ENCODE measurements at regions not wholly inside any gene's neighbourhood (a gene's known extent, or its start where the extent isn't known, plus 50 kb on each side); places are given as distances from the start of the nearest gene placed in this dataset.

DNA sequence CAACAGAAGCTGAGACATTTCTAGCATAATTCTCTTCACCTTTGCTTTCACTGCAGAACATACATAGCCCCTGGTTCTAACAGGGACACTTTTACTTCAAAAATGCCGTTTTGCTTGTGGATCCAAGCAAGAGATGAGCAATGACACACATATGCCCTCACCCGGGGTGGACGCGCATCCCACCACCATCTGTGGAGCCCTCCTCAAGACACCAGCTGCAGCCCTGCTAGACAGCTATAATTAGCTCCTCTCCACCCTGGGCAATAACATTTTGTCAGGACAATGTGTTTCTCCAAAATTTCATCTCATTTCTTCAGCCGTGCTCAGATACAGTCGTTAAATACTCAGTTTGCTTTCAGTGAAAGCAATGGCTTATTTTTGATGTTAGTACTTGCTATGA, 368.7 kb upstream of the RAB6C start:
- no peak for DNase-seq (ENCODE audit: low spot score)

DNA sequence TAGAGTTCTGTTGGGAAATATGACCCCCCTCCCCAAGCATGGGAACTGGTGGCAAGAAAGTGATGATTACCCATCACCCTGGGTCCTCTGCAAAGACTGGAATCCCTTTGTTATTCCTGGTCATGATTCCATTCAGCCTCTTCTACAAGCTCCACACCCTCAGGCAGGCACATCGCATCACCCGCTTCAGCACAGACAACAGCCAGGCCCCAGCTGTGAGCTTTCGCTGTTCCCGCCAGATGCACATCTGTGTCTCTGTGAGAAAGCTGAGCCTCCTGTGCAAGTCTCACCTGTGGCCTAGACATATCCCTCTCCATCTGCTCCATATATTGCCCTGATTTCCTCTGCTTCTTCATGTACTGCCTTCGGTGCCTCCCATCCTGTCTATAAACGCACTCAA, 368.0 kb upstream of the RAB6C start:
- no peak for DNase-seq (ENCODE audit: low spot score)

DNA sequence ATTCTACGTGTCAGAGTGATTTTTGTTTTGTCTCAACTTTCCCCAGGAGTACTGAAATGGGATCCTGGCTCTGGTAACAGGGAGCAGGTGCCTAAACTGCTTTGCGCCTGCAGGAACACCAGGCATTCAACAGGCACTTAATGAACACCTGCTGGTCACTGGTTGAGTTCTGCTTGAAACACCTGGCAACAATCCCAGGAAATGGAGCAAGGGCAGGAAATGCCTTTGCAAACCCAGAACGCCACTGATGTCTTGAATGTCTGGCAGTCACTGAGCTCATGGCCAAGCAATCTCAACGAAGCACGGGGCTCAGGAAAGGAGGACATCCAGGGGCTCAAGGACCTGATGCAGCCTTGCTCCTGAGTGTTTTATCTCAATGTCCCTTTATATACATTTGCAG, 360.0 kb upstream of the RAB6C start:
- peak; percentile 7 for DNase-seq (ENCODE audit: low spot score)

DNA sequence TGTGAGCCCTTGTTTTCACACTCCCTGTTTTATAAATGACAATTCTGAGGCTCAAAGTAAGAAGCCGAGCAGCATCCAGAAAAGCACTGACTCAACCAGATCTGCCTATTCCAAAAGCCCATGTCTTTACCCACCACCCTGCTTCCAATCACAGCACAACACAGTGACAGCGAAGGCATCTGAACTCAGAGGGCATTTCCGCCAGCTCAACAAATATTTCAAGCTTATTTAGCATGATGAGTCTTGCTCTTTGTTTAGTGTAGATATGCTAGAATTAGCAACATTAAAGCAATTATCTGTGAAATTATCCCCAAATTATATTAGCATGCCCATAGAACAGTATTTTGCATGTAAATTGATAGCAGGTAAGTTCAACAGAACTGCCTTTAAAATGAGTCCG, 359.1 kb upstream of the RAB6C start:
- DNase-seq (ENCODE audit: low spot score): no peak

DNA sequence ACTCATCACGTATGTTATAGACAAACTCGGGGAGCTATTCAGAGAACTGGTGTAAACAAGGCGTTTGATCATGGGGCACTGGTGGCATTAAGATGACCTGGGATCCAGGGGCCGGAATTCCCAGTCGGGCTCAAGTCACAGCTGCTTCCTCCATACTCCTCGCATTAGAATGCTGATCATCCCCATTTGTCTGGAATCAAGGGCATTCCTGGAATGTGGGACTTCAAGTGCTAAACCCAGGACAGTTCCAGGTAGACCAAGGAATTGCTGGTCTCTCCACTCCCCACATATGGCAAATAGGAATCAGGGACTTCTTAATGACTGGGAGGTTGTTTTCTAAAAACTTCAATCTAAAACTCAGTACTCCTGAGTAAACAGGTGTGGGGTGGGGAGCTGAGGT, 355.7 kb upstream of the RAB6C start:
- no peak for DNase-seq (ENCODE audit: low spot score)

DNA sequence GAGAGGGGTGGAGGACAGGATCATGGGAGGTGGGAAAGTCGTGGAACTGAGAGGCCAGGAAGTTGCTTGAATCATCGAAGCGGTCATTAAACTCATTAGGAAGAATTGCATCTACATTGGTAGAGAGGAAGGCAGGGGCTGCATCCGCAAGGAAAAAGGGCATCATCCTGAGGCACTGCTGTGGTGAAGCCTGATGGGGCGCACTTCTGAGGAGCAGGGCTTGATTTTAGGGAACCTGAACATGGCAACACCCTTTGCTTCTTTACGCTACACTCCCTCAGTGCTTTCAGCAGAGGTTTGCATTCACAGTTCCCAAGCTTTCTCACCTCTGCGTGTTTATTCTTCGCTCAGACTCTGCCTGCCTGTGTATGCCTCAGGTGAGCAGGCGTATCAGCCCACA, 352.0 kb upstream of the RAB6C start:
- no peak for DNase-seq (ENCODE audit: low spot score)

DNA sequence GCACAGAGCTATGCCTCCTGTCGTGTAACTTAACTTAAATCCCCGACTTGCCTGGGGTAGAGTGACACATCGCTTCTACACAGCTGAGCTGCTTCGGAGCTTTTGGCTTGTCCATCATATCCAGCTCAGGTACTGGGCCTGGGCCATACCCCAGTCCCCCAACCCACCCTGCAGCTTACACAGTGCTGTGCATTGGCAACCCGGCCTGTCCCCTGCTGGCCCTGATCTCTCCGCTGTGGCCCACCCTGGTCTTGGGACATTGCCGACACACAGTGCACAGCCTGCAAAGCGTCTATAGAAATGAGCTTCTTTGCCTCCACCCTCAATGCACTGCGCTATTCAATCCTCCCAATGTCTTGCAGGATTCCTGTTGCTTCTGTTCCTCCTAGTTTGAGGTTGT, 342.8 kb upstream of the RAB6C start:
- no peak for DNase-seq (ENCODE audit: low spot score)

DNA sequence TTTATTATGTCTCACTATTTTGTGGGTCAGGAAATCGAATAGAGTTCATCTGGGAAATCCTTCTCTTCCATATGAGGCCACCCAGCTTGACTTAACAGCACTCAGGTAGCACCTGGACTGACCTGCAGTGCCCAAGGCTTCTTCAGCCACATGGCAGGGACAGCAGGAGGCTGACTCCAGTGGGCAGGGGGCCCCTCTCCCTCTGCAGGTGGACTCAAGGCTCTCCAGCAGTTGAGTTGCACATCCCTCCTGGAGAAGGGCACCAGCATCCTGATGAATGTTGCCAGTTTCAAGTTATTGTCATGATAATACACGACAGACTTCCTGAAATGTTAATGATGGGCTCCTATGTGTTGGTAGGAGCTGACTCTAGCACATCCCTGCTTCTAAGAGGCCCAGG, 338.1 kb upstream of the RAB6C start:
- DNase-seq (ENCODE audit: low spot score): no peak

DNA sequence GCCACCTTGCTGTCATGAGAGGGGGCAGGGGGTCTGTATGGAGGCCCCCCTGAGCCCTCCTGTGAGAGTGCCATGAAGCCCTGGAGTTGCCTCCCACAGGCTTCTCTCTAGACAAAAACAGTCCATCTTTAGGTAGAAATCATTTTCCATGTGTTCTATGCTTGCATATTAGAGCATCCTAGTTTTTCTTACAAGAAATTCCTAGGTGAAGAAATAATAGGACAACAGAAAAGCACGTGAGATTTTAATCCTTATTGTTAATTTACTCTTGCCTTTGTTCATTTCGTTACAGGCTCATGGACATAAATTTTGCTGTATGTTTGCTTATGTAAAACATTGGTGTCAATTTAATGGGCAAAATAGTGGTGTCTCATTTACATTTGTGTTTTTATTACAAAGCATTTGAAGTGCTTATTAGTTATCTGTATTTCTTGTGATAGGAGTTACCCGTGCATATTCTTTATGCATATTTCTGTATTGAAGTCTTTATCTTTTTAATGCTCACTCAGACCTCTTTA, 336.9 kb upstream of the RAB6C start:
- DNase-seq (ENCODE audit: low spot score): no peak

DNA sequence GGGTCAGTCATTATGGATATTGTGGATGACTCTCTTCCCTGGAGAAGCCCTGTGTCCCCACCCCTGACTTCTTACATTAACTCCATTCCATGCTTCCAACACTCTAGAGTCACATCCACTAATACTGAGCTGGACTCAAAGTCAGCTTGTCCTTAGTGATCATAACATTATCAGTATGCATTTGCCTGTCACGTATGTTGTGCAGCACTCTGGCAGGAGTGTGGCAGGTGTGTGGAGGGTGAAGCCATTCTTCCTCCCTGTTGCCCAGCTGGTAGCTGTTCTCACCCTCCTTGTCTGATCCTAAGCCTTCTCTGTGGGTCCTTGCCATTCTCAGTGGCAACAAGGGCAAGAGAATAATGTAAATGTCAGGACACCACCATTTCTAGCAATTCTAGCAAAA, 334.1 kb upstream of the RAB6C start:
- no peak for DNase-seq (ENCODE audit: low spot score)

DNA sequence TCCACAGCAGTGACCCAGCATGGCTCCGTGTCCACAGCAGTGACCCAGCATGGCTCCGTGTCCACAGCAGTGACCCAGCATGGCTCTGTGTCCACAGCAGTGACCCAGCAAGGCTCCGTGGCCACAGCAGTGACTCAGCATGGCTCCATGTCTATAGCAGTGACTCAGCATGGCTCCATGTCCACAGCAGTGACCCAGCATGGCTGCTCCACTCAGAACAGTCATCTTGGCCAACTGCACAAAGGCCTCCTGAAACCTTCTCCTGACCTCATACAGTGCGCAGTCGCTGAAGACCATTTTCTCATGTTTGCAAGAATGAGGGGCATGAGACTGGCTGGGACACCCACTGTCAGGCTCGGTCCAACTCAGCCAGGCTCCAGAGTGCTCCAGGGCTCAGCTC, 333.4 kb upstream of the RAB6C start:
- no peak for DNase-seq (ENCODE audit: low spot score)

DNA sequence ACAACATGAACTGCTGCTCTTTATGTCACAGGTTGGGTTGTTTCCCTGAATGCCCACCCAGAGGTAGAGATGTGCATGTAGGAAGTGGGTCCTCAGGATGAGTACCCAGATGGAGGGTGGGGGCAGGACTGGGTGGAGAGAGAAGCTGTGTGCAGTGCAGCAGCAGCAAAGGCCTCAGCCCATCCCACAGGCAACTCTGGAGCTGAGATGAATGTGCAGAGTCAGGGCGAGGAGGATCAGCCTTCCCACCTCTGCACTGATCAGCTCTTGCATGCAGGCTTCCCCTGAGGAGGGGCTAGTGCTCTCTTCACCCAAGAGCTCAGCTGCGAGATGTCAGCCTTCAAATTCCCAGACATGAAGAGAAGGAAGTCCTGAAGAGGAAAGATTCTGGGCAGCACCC, 326.2 kb upstream of the RAB6C start:
- no peak for DNase-seq (ENCODE audit: low spot score)

DNA sequence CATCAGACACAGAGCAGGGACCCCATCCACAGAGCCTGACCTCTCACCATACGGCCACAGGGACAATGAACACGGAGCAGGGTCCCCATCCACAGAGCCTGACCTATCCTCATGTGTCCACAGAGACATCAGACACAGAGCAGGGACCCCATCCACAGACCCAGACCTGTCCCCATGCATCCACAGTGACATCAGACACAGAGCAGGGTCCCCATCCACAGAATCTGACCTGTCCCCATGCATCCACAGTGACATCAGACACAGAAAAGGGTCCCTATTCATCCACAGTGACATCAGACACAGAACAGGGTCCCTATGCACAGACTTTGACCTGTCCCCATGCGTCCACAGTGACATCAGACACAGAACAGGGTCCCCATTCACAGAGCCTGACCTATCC, 325.1 kb upstream of the RAB6C start:
- no peak for DNase-seq (ENCODE audit: low spot score)

DNA sequence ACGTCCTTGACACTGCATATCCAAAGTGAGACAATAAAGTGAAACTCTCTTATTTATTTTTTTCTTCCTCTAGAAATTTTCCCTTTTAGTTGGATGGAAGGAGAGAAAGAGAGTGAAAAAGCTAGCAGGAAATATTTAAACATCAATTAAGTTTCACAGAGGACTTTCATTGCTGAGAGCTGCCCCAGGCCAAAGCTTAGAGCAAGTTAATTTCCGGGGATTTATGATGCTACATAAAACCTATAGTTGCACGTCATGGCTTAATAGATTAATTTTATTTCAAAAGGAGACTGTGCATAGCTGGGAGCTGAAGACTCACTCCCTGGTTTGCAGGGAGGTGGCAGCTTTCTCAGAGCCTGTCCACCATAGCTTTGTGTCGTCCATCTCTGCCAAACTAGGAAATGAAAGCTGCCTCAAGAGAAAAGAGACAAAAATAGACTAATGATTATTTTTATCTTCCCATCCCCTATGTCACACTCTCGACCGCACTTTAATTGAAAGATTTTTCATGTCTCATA, 323.3 kb upstream of the RAB6C start:
- no peak for DNase-seq (ENCODE audit: low spot score)

DNA sequence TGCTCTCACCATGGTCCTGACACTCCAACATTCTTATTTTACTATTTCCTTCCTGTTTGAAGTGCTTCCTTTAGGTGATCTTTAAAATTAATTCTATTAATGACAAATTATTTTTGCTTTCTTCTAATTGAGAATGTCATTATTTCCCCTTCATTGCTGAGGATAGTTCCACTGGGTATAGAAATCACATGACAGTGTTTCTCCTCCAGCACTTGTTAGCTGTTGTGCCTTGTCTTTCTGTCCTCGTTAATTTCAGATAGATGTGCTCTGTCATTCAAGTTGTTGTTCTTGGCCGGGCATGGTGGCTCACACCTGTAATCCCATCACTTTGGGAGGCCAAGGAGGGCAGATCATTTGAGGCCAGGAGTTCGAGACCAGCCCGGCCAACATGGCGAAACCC, 321.0 kb upstream of the RAB6C start:
- DNase-seq (ENCODE audit: low spot score): no peak

DNA sequence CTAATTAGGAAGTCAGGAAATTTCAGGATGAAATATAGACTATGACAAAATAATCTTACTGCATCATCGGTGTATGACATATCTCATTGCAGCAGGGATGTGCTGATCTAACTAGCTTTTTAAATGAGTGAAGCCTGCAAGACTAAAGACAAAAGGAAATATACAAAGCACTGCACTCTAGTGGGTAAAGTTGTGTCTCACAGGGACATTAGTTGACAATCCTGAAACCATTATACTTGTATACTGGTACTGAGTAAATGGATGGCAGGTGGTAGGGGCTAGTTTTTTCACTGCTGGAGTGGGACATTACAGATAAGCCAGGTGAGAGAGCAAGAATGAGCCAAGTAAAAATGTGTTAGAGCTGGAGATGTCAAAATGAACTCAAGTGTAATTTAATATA, 317.5 kb upstream of the RAB6C start:
- DNase-seq (ENCODE audit: low spot score): peak; percentile 13

DNA sequence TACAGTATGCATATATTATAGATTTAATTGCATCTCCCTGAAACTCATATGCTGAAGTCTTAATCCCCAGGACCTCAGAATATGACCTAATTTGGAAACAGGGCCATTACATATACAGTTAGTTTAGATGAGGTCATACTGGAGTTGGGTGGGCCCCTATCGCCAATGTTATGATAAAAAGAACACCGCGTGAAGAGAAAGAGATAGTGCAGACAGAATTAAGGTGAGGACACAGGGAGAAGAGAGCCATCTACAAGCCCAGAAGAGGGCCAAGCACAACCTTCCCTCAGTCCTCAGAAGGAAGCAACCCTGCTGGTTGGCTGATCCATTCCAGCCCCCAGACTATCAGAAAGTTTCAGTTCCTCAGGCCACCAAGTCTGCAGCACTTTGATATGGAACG, 311.9 kb upstream of the RAB6C start:
- DNase-seq (ENCODE audit: low spot score): no peak

DNA sequence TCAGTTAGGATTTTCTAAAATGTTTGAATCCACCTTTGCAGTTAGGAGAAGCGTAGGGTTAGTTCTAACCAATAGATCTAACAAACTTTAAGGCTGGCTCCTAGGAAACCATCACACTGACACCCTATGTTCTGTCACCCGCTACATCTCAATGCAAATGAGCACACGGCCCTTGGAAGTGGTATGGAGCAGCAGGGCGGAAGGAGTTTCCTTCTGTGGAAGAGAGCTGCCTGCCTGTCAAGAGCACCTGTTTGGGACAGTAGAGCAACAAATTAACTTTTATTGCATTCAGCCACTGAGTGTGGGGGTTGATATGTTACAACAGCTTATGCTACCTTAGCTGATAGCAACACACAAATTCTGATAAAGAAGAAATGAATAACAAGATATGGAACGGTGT, 306.9 kb upstream of the RAB6C start:
- no peak for DNase-seq (ENCODE audit: low spot score)

DNA sequence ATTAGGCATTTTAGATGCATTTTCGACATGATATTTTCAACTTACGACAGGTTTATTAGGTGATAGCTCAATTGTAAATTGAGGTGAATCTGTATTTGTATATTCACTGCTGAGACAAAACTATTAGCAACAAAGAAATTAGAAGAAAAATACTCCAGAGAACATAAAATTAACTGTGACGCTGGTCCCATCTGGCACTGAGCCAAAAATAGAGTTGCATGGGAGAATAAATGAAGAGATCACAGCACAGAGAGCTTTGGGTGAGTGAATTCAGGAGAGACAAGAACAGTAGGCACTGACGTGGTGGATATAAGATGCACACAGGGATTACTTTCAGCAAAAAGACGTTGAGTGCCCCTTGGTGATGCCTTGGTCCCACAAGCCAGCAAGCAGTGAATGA, 306.2 kb upstream of the RAB6C start:
- DNase-seq (ENCODE audit: low spot score): no peak

DNA sequence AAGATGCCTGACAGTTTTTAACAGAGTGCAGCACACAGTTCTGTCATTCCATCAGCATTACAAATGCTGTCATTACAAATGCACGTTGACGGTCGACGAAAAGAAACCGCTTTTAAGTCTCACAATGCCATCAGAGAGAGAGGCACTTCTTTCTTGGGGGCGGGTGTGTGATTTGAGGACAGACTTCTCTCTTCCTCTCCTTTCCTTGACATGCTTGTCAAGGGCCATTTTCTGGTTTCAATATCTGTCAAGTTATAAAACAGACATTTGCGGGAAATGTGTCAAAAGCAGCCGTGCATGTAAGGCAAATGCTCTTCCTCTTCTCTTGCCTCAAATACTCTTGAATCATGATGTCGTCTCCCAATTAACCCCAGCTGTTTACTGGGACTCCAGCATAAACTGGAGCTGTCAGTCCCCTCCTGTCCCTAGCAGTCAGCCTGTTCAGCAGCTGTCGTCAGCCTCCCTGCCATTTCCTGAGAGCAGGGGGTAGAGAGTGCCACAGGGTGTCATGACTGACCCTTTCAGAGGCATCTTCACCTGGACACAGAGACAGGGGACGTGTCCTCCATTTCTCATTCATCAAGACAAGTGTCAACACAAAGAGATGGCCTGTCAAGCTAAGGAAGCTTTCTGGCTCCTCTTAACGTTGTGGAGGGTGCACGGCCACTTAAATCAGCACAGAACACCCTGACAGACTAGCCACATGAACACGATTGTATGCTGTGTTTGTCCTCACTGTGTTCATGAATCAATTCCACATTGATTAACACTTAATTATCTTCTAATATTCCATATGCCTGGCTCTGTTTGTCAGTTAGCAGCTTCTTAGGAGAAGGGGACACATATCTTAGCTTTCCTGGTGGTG, 305.4 kb upstream of the RAB6C start:
- no peak for DNase-seq (ENCODE audit: low spot score)

DNA sequence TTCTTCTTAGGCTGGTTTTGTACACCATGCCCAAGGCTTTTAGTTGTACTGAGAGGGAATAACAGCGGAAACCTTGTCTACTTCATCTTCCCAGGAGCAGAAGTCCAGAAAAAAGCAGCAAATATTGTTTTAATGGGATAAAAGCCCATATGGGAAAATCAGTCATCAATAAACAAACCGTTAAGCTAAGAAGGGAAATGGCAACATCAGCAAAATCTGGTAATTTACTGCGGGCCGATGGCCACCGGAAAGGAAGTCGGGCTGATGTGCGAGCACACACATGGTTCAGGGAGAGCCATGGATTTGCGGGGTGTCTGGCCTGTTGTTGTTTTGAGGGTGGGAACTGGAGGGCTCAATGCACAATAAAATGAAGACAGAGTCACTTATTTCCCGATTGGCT, 300.7 kb upstream of the RAB6C start:
- DNase-seq (ENCODE audit: low spot score): no peak

DNA sequence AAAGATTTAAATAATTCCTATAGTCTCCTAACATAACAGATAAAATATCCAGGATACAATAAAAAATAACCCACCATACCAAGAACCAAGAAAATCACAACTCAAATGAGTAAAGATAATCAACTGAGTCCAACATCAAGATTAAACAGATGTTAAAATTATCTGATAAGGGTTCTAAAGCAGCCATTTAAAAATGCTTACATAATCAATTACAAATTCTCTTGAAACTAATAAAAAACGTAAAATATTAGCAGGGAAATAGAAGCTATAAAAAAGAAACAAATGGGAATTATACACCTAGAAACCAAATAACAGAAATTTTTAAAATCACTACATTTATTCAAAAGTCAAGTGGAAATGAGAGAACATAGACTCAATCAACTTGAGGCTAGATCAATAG, 297.7 kb upstream of the RAB6C start:
- no peak for DNase-seq (ENCODE audit: low spot score)

DNA sequence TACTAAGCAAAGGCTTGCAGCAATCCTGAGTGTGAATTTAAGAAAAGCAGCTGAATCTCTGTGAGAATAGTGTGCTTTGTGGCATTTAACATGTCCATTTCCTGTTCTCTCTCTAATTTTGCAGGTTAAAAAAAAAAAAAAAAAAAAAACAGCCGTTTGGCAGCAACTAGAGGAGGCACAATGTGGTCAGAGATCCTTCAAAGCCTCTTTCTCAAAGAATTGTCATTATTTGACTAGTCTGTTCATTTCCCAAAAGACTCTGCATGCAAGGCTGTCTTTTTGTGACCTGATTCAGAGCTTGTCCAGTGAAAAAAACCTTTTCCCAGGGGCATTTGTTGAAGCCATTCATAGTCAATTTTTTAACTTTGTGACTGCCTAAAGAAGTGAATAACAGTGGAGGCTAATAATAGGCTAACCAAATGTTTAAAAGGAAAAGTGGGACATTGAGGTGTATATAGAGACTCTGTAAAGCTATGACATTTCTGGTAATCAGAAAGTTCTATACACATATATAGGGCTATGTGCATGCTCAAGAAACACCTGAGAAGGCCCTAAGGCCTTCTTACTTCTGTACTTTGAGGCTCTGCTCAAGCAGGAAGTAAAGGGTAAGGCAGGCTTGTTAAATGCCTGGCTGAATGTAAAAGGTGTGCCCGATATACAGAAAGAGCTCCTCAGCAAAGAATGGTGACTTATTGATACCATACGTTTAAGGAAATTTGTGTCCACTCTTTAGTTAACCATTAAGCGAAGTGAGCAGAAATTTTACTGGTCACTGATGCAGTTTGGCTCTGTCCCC, 289.6 kb upstream of the RAB6C start:
- DNase-seq (ENCODE audit: low spot score): no peak
